GM19468 (cell line): ENCODE measurements at regions not wholly inside any gene's neighbourhood (a gene's known extent, or its start where the extent isn't known, plus 50 kb on each side); places are given as distances from the start of the nearest gene placed in this dataset.
"Not testable (repeated sequence)": the region's sequence is repeated elsewhere in the genome, so short reads cannot be mapped to it uniquely, and the experiment has no call there.

Source experiments
- ATAC-seq: cut with Tn5 transposase; IDR thresholded peaks from one replicate; pipeline ENCODE4 v1.9.1; 2021; ENCODE audit warnings: mild to moderate bottlenecking, moderate library complexity, moderate number of reproducible peaks; ENCODE audit not compliant: unreplicated experiment; ENCODE audit errors: extremely low read depth

- ATAC-seq = no peak
Measured at GRCh38 chr2:16109821-16110310, 169.5 kb downstream of the MYCN start.

- no peak for ATAC-seq
Measured at GRCh38 chr2:16109368-16109820, 169.0 kb downstream of the MYCN start.

- no peak for ATAC-seq
Measured at GRCh38 chr2:16107246-16107645, 166.9 kb downstream of the MYCN start.

GRCh38 chr2:16106619-16107018 lies 166.3 kb downstream of the MYCN start:
- ATAC-seq = no peak

GRCh38 chr2:16105669-16106281 lies 165.4 kb downstream of the MYCN start:
- ATAC-seq = no peak

GRCh38 chr2:16104949-16105668 lies 164.8 kb downstream of the MYCN start:
- no peak for ATAC-seq

GRCh38 chr2:16104315-16104948 lies 164.1 kb downstream of the MYCN start:
- no peak for ATAC-seq

GRCh38 chr2:16103614-16104314 lies 163.4 kb downstream of the MYCN start:
- no peak for ATAC-seq

GRCh38 chr2:16102976-16103380 lies 162.6 kb downstream of the MYCN start:
- ATAC-seq = no peak

GRCh38 chr2:16102358-16102975 lies 162.1 kb downstream of the MYCN start:
- no peak for ATAC-seq

GRCh38 chr2:16101196-16101595 lies 160.8 kb downstream of the MYCN start:
- ATAC-seq = no peak

- ATAC-seq = no peak
Measured at GRCh38 chr2:16100006-16100405, 159.7 kb downstream of the MYCN start.

- ATAC-seq = no peak
Measured at GRCh38 chr2:16099326-16099725, 159.0 kb downstream of the MYCN start.

- ATAC-seq = no peak
Measured at GRCh38 chr2:16096962-16097361, 156.6 kb downstream of the MYCN start.

GRCh38 chr2:16095483-16095882 lies 155.1 kb downstream of the MYCN start:
- ATAC-seq = not testable (repeated sequence)

GRCh38 chr2:16094811-16095210 lies 154.5 kb downstream of the MYCN start:
- no peak for ATAC-seq

GRCh38 chr2:16093639-16094529 lies 153.5 kb downstream of the MYCN start:
- no peak for ATAC-seq

- no peak for ATAC-seq
Measured at GRCh38 chr2:16092861-16093638, 152.7 kb downstream of the MYCN start.
